D721Med (cell line): ENCODE measurements at regions not wholly inside any gene's neighbourhood (a gene's known extent, or its start where the extent isn't known, plus 50 kb on each side); places are given as distances from the start of the nearest gene placed in this dataset.

Experiments used
- DNase-seq: peaks from one replicate; pipeline ENCODE4 v3.0.0; 2011; ENCODE audit warnings: low spot score; ENCODE audit not compliant: insufficient read length
- FAIRE-seq: peaks from 2 replicates; lab custom pipeline; 2011; peaks lifted over from hg19 to GRCh38; lab: Jason Lieb, UNC
- CTCF ChIP-seq: IDR thresholded peaks from 2 replicates; pipeline ENCODE4 v1.5.1; 2012; ENCODE audit warnings: mild to moderate bottlenecking, control low read depth; ENCODE audit not compliant: insufficient read depth; ENCODE audit errors: missing control alignments

- DNase-seq (no peak), FAIRE-seq (no peak)
- no peak for TF ChIP-seq CTCF
Measured at GRCh38 chr12:95412482-95413311, 61.3 kb upstream of the METAP2 start.

GRCh38 chr12:95413576-95413975 is 60.4 kb upstream of the METAP2 start:
- FAIRE-seq (no peak), DNase-seq (no peak)
- TF ChIP-seq CTCF, result no peak

GRCh38 chr12:95415451-95415850 is 58.5 kb upstream of the METAP2 start:
- FAIRE-seq (no peak), DNase-seq (no peak)
- no peak for TF ChIP-seq CTCF

GRCh38 chr12:95416111-95416636 is 57.8 kb upstream of the METAP2 start:
- TF ChIP-seq CTCF, result no peak
- FAIRE-seq (no peak), DNase-seq (no peak)

GRCh38 chr12:95417372-95417771 is 56.6 kb upstream of the METAP2 start:
- TF ChIP-seq CTCF, result no peak
- no peak for DNase-seq
- no peak for FAIRE-seq

GRCh38 chr12:95418142-95418541 is 55.8 kb upstream of the METAP2 start:
- DNase-seq (no peak), FAIRE-seq (no peak)
- TF ChIP-seq CTCF, result no peak
